Neuronal stem cell (in vitro differentiated cells): ENCODE measurements at regions not wholly inside any gene's neighbourhood (a gene's known extent, or its start where the extent isn't known, plus 50 kb on each side); places are given as distances from the start of the nearest gene placed in this dataset.

Source experiments
- DNase-seq: peaks from one replicate; pipeline ENCODE4 v3.0.0-alpha.2; 2013; ENCODE audit warnings: low spot score
- H2AFZ ChIP-seq: one replicate; pipeline ENCODE4 v1.6.1; 2013; ENCODE audit warnings: mild to moderate bottlenecking, low read length, inconsistent platforms
- H2AK5ac ChIP-seq: 2 replicates; pipeline ENCODE4 v1.6.1; 2013; ENCODE audit warnings: low read depth, mild to moderate bottlenecking, inconsistent platforms, low read length, moderate library complexity, mixed read lengths
- H2BK120ac ChIP-seq: 2 replicates; pipeline ENCODE4 v1.6.1; 2013; ENCODE audit warnings: low read depth, mild to moderate bottlenecking, inconsistent platforms, low read length, moderate library complexity, mixed read lengths
- H2BK12ac ChIP-seq: one replicate; pipeline ENCODE4 v1.6.1; 2013; ENCODE audit warnings: low read length, inconsistent platforms
- H2BK15ac ChIP-seq: 2 replicates; pipeline ENCODE4 v1.6.1; 2013; ENCODE audit warnings: mild to moderate bottlenecking, low read length, inconsistent platforms, mixed read lengths
- H2BK5ac ChIP-seq: one replicate; pipeline ENCODE4 v1.6.1; 2013; ENCODE audit warnings: inconsistent platforms, mild to moderate bottlenecking, low read length, moderate library complexity
- H3K14ac ChIP-seq: one replicate; pipeline ENCODE4 v1.6.1; 2013; ENCODE audit warnings: low read length, inconsistent platforms
- H3K18ac ChIP-seq: 2 replicates; pipeline ENCODE4 v1.6.1; 2013; ENCODE audit warnings: low read length, inconsistent platforms
- H3K23ac ChIP-seq: 2 replicates; pipeline ENCODE4 v1.6.1; 2013; ENCODE audit warnings: low read depth, mild to moderate bottlenecking, mixed read lengths, low read length, inconsistent platforms; ENCODE audit not compliant: poor library complexity
- H3K27ac ChIP-seq: replicated peaks from 3 replicates; pipeline ENCODE4 v1.5.1; 2013; ENCODE audit warnings: low read length, inconsistent platforms
- H3K27me3 ChIP-seq, 3 experiments: 2 replicates each; pipeline ENCODE4 v1.6.1; 2013; ENCODE audit warnings: low read length in 3 of 3, mild to moderate bottlenecking in 2 of 3, inconsistent platforms in 1 of 3, low read depth in 1 of 3, mixed read lengths in 1 of 3, moderate library complexity in 1 of 3; ENCODE audit not compliant: control insufficient read depth in 3 of 3, insufficient read depth in 3 of 3
- H3K36me3 ChIP-seq, 2 donors: replicated peaks in 1 of 2; 2 replicates each; pipeline ENCODE4 v1.6.1; 2013; ENCODE audit warnings: low read length in 2 of 2; ENCODE audit not compliant: control insufficient read depth in 2 of 2, insufficient read depth in 2 of 2
- H3K4ac ChIP-seq: 2 replicates; pipeline ENCODE4 v1.6.1; 2013; ENCODE audit warnings: inconsistent platforms, mild to moderate bottlenecking, low read length, moderate library complexity
- H3K4me1 ChIP-seq, 2 donors: 1 replicate in 1 of 2; 2 replicates in 1 of 2; pipeline ENCODE4 v1.6.1; 2013; ENCODE audit warnings: low read length in 2 of 2, low read depth in 1 of 2; ENCODE audit not compliant: control insufficient read depth in 2 of 2, insufficient read depth in 1 of 2
- H3K4me2 ChIP-seq: one replicate; pipeline ENCODE4 v1.6.1; 2013; ENCODE audit warnings: mild to moderate bottlenecking, low read length, inconsistent platforms; ENCODE audit not compliant: insufficient read depth, poor library complexity, severe bottlenecking
- H3K4me3 ChIP-seq, 2 donors: 2 replicates each; pipeline ENCODE4 v1.5.1; 2013; ENCODE audit warnings: low read length in 2 of 2, mild to moderate bottlenecking in 2 of 2, inconsistent platforms in 1 of 2, moderate library complexity in 1 of 2
- H3K79me1 ChIP-seq: one replicate; pipeline ENCODE4 v1.6.1; 2013; ENCODE audit warnings: low read depth, mild to moderate bottlenecking, inconsistent platforms, low read length, moderate library complexity
- H3K9ac ChIP-seq: one replicate; pipeline ENCODE4 v1.6.1; 2013; ENCODE audit warnings: mild to moderate bottlenecking, low read depth, low read length, inconsistent platforms; ENCODE audit not compliant: poor library complexity
- H3K9me3 ChIP-seq, 2 donors: replicated peaks in 1 of 2; 2 replicates each; pipeline versions ENCODE3 to v1.6.1; 2013; ENCODE audit warnings: low read length in 2 of 2, mild to moderate bottlenecking in 2 of 2, inconsistent platforms in 1 of 2, low read depth in 1 of 2, mixed read lengths in 1 of 2, moderate library complexity in 1 of 2; ENCODE audit not compliant: control insufficient read depth in 2 of 2, insufficient read depth in 1 of 2
- H4K8ac ChIP-seq: one replicate; pipeline ENCODE4 v1.6.1; 2013; ENCODE audit warnings: low read depth, mild to moderate bottlenecking, inconsistent platforms, low read length, moderate library complexity
- H4K91ac ChIP-seq: one replicate; pipeline ENCODE4 v1.6.1; 2013; ENCODE audit warnings: low read length, low read depth, mild to moderate bottlenecking, inconsistent platforms; ENCODE audit not compliant: poor library complexity
- WGBS, 2 donors: extraction: QIAGEN DNeasy Blood & Tissue Kit; methylation state at CpG; one replicate each; pipeline ENCODE4 v1.1.7; 2013; ENCODE audit warnings: missing lambda C conversion rate in 2 of 2, mixed read lengths in 1 of 2; ENCODE audit not compliant: insufficient read length in 2 of 2, insufficient replicate concordance in 1 of 2; ENCODE audit errors: extremely low coverage in 2 of 2; 5-methylcytosine and 5-hydroxymethylcytosine counted together

- WGBS, 2 donors = no CpG with 5 or more reads among the region's 51 CpGs
- H2BK15ac ChIP-seq = no peak overlapping the region
- H2BK12ac ChIP-seq = no peak overlapping the region
- no peaks in the 10 kb centered on the region for H3K79me1 ChIP-seq
- H3K18ac ChIP-seq = peak overlapping the region; percentile 66
- no peak overlapping the region for H4K91ac ChIP-seq
- H3K27me3 ChIP-seq = peaks cover 0 to 50% (median 13%) of the 10 kb centered on the region in 3 experiments
- peak overlapping the region; percentile 86 for H3K9ac ChIP-seq
- H3K23ac ChIP-seq = peak overlapping the region; percentile 95
- H2BK120ac ChIP-seq = no peak overlapping the region
- H3K36me3 ChIP-seq = no peaks in the 10 kb centered on the region
- H3K4me2 ChIP-seq = peak overlapping the region; percentile 84
- peak overlapping the region; percentile 38 for H3K14ac ChIP-seq
- peak; percentile 43 for DNase-seq
- no peak overlapping the region for H3K4ac ChIP-seq
- H2AFZ ChIP-seq = peak overlapping the region; percentile 92
- no peaks in the 10 kb centered on the region for H3K9me3 ChIP-seq
- H3K27ac ChIP-seq = no peak overlapping the region
- H2AK5ac ChIP-seq = no peak overlapping the region
- no peak overlapping the region for H2BK5ac ChIP-seq
- H3K4me1 ChIP-seq = peaks cover 2 to 3% of the 10 kb centered on the region in 2 donors
- H3K4me3 ChIP-seq = peak overlapping the region; percentile 57 to 80
- H4K8ac ChIP-seq = no peak overlapping the region
Observed at GRCh38 chr13:107866032-107866940, 349.1 kb downstream of the LIG4 start.

GRCh38 chr13:107865643-107866031 is 349.7 kb downstream of the LIG4 start:
- H2BK12ac ChIP-seq = no peak overlapping the region
- H3K4me3 ChIP-seq = peak overlapping the region; percentile 11 to 80
- no peak overlapping the region for H2BK120ac ChIP-seq
- H3K18ac ChIP-seq = peak overlapping the region; percentile 48
- H3K23ac ChIP-seq = peak overlapping the region; percentile 95
- H3K14ac ChIP-seq = peak overlapping the region; percentile 38
- no peak overlapping the region for H4K8ac ChIP-seq
- H2BK5ac ChIP-seq = no peak overlapping the region
- no peaks in the 10 kb centered on the region for H3K36me3 ChIP-seq
- H2BK15ac ChIP-seq = no peak overlapping the region
- peak overlapping the region; percentile 84 for H3K4me2 ChIP-seq
- no peaks in the 10 kb centered on the region for H3K79me1 ChIP-seq
- DNase-seq = no peak
- H2AFZ ChIP-seq = peak overlapping the region; percentile 92
- H3K27me3 ChIP-seq = peaks cover 0 to 49% (median 13%) of the 10 kb centered on the region in 3 experiments
- no peaks in the 10 kb centered on the region for H3K9me3 ChIP-seq
- H4K91ac ChIP-seq = no peak overlapping the region
- H2AK5ac ChIP-seq = no peak overlapping the region
- H3K4ac ChIP-seq = no peak overlapping the region
- no peak overlapping the region for H3K27ac ChIP-seq
- H3K9ac ChIP-seq = peak overlapping the region; percentile 82
- no CpG with 5 or more reads among the region's 19 CpGs for WGBS, 2 donors
- H3K4me1 ChIP-seq = peaks cover 2 to 3% of the 10 kb centered on the region in 2 donors

- Histone ChIP-seq H2BK120ac (no peak overlapping the region), H3K27ac (no peak overlapping the region), H3K36me3 (no peaks in the 10 kb centered on the region), H3K23ac (no peak overlapping the region), H3K9ac (no peak overlapping the region), H3K4me3 (no peak overlapping the region), H3K79me1 (no peaks in the 10 kb centered on the region), H4K91ac (no peak overlapping the region), H3K4me1 (peaks cover 2 to 3% of the 10 kb centered on the region in 2 donors), H4K8ac (no peak overlapping the region), H2AFZ (no peak overlapping the region), H2BK5ac (no peak overlapping the region), H3K9me3 (no peaks in the 10 kb centered on the region), H2BK12ac (no peak overlapping the region), H2BK15ac (no peak overlapping the region), H3K4ac (no peak overlapping the region), H3K27me3 (peaks cover 0 to 45% (median 13%) of the 10 kb centered on the region in 3 experiments), H3K18ac (no peak overlapping the region), H2AK5ac (no peak overlapping the region), H3K14ac (no peak overlapping the region), H3K4me2 (no peak overlapping the region)
- no CpG with 5 or more reads among the region's 2 CpGs for WGBS, 2 donors
- DNase-seq = no peak
Observed at GRCh38 chr13:107865318-107865575, 350.1 kb downstream of the LIG4 start.

- Histone ChIP-seq H2BK120ac (no peak overlapping the region), H3K9ac (no peak overlapping the region), H2BK5ac (no peak overlapping the region), H3K4me2 (no peak overlapping the region), H3K23ac (no peak overlapping the region), H2AFZ (no peak overlapping the region), H4K8ac (no peak overlapping the region), H3K4me3 (no peak overlapping the region), H2BK15ac (no peak overlapping the region), H2AK5ac (no peak overlapping the region), H3K27me3 (peaks cover 0 to 40% (median 13%) of the 10 kb centered on the region in 3 experiments), H3K9me3 (no peaks in the 10 kb centered on the region), H3K4ac (no peak overlapping the region), H3K4me1 (peaks cover 2 to 3% of the 10 kb centered on the region in 2 donors), H3K36me3 (no peaks in the 10 kb centered on the region), H3K27ac (no peak overlapping the region), H3K14ac (no peak overlapping the region), H3K79me1 (no peaks in the 10 kb centered on the region), H3K18ac (no peak overlapping the region), H4K91ac (no peak overlapping the region), H2BK12ac (no peak overlapping the region)
- DNase-seq = peak; percentile 84
- no CpG with 5 or more reads among the region's 10 CpGs for WGBS, 2 donors
Observed at GRCh38 chr13:107864543-107865317, 350.6 kb downstream of the LIG4 start.
